ENCODE measurements at regions not wholly inside any gene's neighbourhood (a gene's known extent, or its start where the extent isn't known, plus 50 kb on each side); places are given as distances from the start of the nearest gene placed in this dataset.

- TF ChIP-seq CTCF (conservative IDR thresholded peaks at IDR 0.05; ENCODE audit: low read depth, low read length) = no peak
- Histone ChIP-seq H3K79me2 (ENCODE audit: insufficient read depth, low read depth) (no peaks in the 10 kb centered on the region), H3K9ac (no peak overlapping the region), H3K27ac (no peak overlapping the region), H2AFZ (ENCODE audit: low read depth) (no peak overlapping the region), H3K4me3 (IDR thresholded peaks at IDR 0.05; ENCODE audit: insufficient read depth, low read depth, low read length) (no peak overlapping the region), H3K4me1 (ENCODE audit: low read depth, poor library complexity, severe bottlenecking) (no peaks in the 10 kb centered on the region), H3K27me3 (ENCODE audit: insufficient read depth, low read depth) (no peaks in the 10 kb centered on the region), H4K20me1 (ENCODE audit: insufficient read depth) (no peaks in the 10 kb centered on the region), H3K36me3 (ENCODE audit: insufficient read depth) (no peaks in the 10 kb centered on the region), H3K4me2 (no peak overlapping the region)
These were observed 745.3 kb upstream of the CELF4 start for GRCh38 chr18:38310936-38311335.

- no peaks in the 10 kb centered on the region for H3K36me3 ChIP-seq (ENCODE audit: insufficient read depth)
- no peak overlapping the region for H3K27ac ChIP-seq
- no peak overlapping the region for H3K4me3 ChIP-seq (IDR thresholded peaks at IDR 0.05; ENCODE audit: insufficient read depth, low read depth, low read length)
- no peak overlapping the region for H3K4me2 ChIP-seq
- no peaks in the 10 kb centered on the region for H3K79me2 ChIP-seq (ENCODE audit: insufficient read depth, low read depth)
- no peaks in the 10 kb centered on the region for H4K20me1 ChIP-seq (ENCODE audit: insufficient read depth)
- no peaks in the 10 kb centered on the region for H3K4me1 ChIP-seq (ENCODE audit: low read depth, poor library complexity, severe bottlenecking)
- H3K9ac ChIP-seq = no peak overlapping the region
- no peaks in the 10 kb centered on the region for H3K27me3 ChIP-seq (ENCODE audit: insufficient read depth, low read depth)
- TF ChIP-seq CTCF (conservative IDR thresholded peaks at IDR 0.05; ENCODE audit: low read depth, low read length) = no peak
- no peak overlapping the region for H2AFZ ChIP-seq (ENCODE audit: low read depth)
These were observed 742.3 kb upstream of the CELF4 start for GRCh38 chr18:38307914-38308313.

GRCh38 chr18:38305961-38306360 lies 740.4 kb upstream of the CELF4 start:
- H2AFZ ChIP-seq (ENCODE audit: low read depth) = no peak overlapping the region
- no peak overlapping the region for H3K4me3 ChIP-seq (IDR thresholded peaks at IDR 0.05; ENCODE audit: insufficient read depth, low read depth, low read length)
- no peak for TF ChIP-seq CTCF (conservative IDR thresholded peaks at IDR 0.05; ENCODE audit: low read depth, low read length)
- no peaks in the 10 kb centered on the region for H4K20me1 ChIP-seq (ENCODE audit: insufficient read depth)
- peaks cover 12% of the 10 kb centered on the region for H3K4me1 ChIP-seq (ENCODE audit: low read depth, poor library complexity, severe bottlenecking)
- H3K27ac ChIP-seq = no peak overlapping the region
- no peaks in the 10 kb centered on the region for H3K36me3 ChIP-seq (ENCODE audit: insufficient read depth)
- H3K4me2 ChIP-seq = no peak overlapping the region
- no peak overlapping the region for H3K9ac ChIP-seq
- H3K79me2 ChIP-seq (ENCODE audit: insufficient read depth, low read depth) = no peaks in the 10 kb centered on the region
- H3K27me3 ChIP-seq (ENCODE audit: insufficient read depth, low read depth) = no peaks in the 10 kb centered on the region

GRCh38 chr18:38301621-38302020 lies 736.0 kb upstream of the CELF4 start:
- Histone ChIP-seq H2AFZ (ENCODE audit: low read depth) (no peak overlapping the region), H3K9ac (no peak overlapping the region), H3K4me3 (IDR thresholded peaks at IDR 0.05; ENCODE audit: insufficient read depth, low read depth, low read length) (no peak overlapping the region), H3K4me2 (peak overlapping the region; percentile 29; the same call in 1 of the 2 replicates), H3K4me1 (ENCODE audit: low read depth, poor library complexity, severe bottlenecking) (peaks cover 12% of the 10 kb centered on the region), H3K36me3 (ENCODE audit: insufficient read depth) (no peaks in the 10 kb centered on the region), H3K27me3 (ENCODE audit: insufficient read depth, low read depth) (no peaks in the 10 kb centered on the region), H3K79me2 (ENCODE audit: insufficient read depth, low read depth) (no peaks in the 10 kb centered on the region), H4K20me1 (ENCODE audit: insufficient read depth) (no peaks in the 10 kb centered on the region), H3K27ac (no peak overlapping the region)
- no peak for TF ChIP-seq CTCF (conservative IDR thresholded peaks at IDR 0.05; ENCODE audit: low read depth, low read length)
